B cell (primary cell): ENCODE measurements at regions not wholly inside any gene's neighbourhood (a gene's known extent, or its start where the extent isn't known, plus 50 kb on each side); places are given as distances from the start of the nearest gene placed in this dataset.

Experiments used
- ATAC-seq: fragments of 200-7000 bp; cut with Tn5 transposase; one replicate; pipeline ENCODE4 v1.10.0; 2021; ENCODE audit warnings: low read depth, mild to moderate bottlenecking, moderate number of reproducible peaks, moderate library complexity
- CTCF ChIA-PET: fragments of 350-600 bp; sonication (Branson Sonifier 250); formaldehyde crosslinking; loops from one replicate; lab custom pipeline; 2021; ENCODE audit warnings: antibody characterized with exemption, inconsistent platforms; lab: Charles Lee
- POLR2A ChIA-PET: fragments of 350-600 bp; sonication (Branson Sonifier 250); formaldehyde crosslinking; loops from one replicate; lab custom pipeline; 2021; ENCODE audit warnings: antibody characterized with exemption; lab: Charles Lee
- DNase-seq: peaks from one replicate; pipeline ENCODE4 v3.0.0; 2013
- H2AFZ ChIP-seq: 2 replicates; pipeline ENCODE4 v1.6.1; 2012; ENCODE audit warnings: mild to moderate bottlenecking, low read depth, low read length; ENCODE audit not compliant: insufficient read depth, poor library complexity, severe bottlenecking
- H3K27ac ChIP-seq, 2 donors: 1 replicate in 1 of 2; 2 replicates in 1 of 2; pipeline ENCODE4 v1.5.1; 2012 to 2013; ENCODE audit warnings: low read length in 2 of 2, mild to moderate bottlenecking in 2 of 2, moderate library complexity in 1 of 2
- H3K27me3 ChIP-seq, 4 experiments: fragments of 200-600 bp in 1 of 4; sonication (generic) in 1 of 4; replicated peaks in 1 of 4; 1 replicate in 2 of 4; 2 replicates in 2 of 4; pipeline versions ENCODE4 v1.6.1 to v1.7.0; 2013 to 2016; ENCODE audit warnings: low read length in 3 of 4, mild to moderate bottlenecking in 2 of 4, mixed read lengths in 1 of 4, moderate library complexity in 1 of 4; ENCODE audit not compliant: insufficient read depth in 4 of 4, control insufficient read depth in 3 of 4; ENCODE audit errors: control extremely low read depth in 1 of 4
- H3K36me3 ChIP-seq, 2 experiments: replicated peaks in 1 of 2; 1 replicate in 1 of 2; 2 replicates in 1 of 2; pipeline versions ENCODE4 v1.6.1 to v1.7.1; 2013; ENCODE audit warnings: low read length in 1 of 2; ENCODE audit not compliant: insufficient read depth in 2 of 2, control insufficient read depth in 1 of 2; ENCODE audit errors: control extremely low read depth in 1 of 2, extremely low read depth in 1 of 2
- H3K4me1 ChIP-seq, 2 donors: fragments of 200-600 bp in 1 of 2; sonication (generic) in 1 of 2; 1 replicate in 1 of 2; 2 replicates in 1 of 2; pipeline versions ENCODE4 v1.5.1 to v1.6.1; 2013 to 2017; ENCODE audit warnings: low read length in 2 of 2; ENCODE audit not compliant: control insufficient read depth in 2 of 2, insufficient read depth in 2 of 2
- H3K4me2 ChIP-seq: replicated peaks from 2 replicates; pipeline ENCODE3; 2012; ENCODE audit warnings: mild to moderate bottlenecking, low read depth, low read length; ENCODE audit not compliant: poor library complexity, severe bottlenecking
- H3K4me3 ChIP-seq, 5 experiments: fragments of 200-600 bp in 1 of 5; sonication (generic) in 1 of 5; 1 replicate in 3 of 5; 2 replicates in 2 of 5; pipeline versions ENCODE4 v1.5.1 to v1.7.0; 2011 to 2016; ENCODE audit warnings: low read length in 4 of 5, mild to moderate bottlenecking in 4 of 5, low read depth in 2 of 5, control low read depth in 1 of 5, moderate library complexity in 1 of 5; ENCODE audit not compliant: insufficient read depth in 1 of 5; ENCODE audit errors: control extremely low read depth in 1 of 5, extremely low read depth in 1 of 5
- H3K79me2 ChIP-seq: fragments of 200-600 bp; sonication (generic); one replicate; pipeline ENCODE4 v1.6.0; 2016; ENCODE audit warnings: low read length; ENCODE audit not compliant: control insufficient read depth, insufficient read depth
- H3K9ac ChIP-seq: fragments of 200-600 bp; sonication (generic); 2 replicates; pipeline ENCODE4 v1.6.1; 2017; ENCODE audit warnings: mild to moderate bottlenecking, low read length, moderate library complexity
- H3K9me3 ChIP-seq, 3 donors: one replicate each; pipeline versions ENCODE4 v1.6.1 to v1.7.1; 2013; ENCODE audit warnings: low read length in 2 of 3; ENCODE audit not compliant: control insufficient read depth in 2 of 3, insufficient read depth in 1 of 3; ENCODE audit errors: control extremely low read depth in 1 of 3
- H4K20me1 ChIP-seq: 2 replicates; pipeline ENCODE4 v1.6.0; 2012; ENCODE audit warnings: mild to moderate bottlenecking, low read length; ENCODE audit not compliant: insufficient read depth, control insufficient read depth, poor library complexity, severe bottlenecking
- H3K27ac Mint-ChIP-seq: one replicate; pipeline ENCODE4 v1.8.0; 2021; ENCODE audit warnings: mixed read lengths
- H3K27me3 Mint-ChIP-seq: one replicate; pipeline ENCODE4 v1.8.0; 2021; ENCODE audit warnings: mixed read lengths
- H3K4me1 Mint-ChIP-seq: one replicate; pipeline ENCODE4 v1.8.0; 2021; ENCODE audit warnings: mixed read lengths
- H3K4me3 Mint-ChIP-seq: one replicate; pipeline ENCODE4 v1.8.0; 2021; ENCODE audit warnings: mixed read lengths
- H3K9me3 Mint-ChIP-seq: one replicate; pipeline ENCODE4 v1.8.0; 2022; ENCODE audit warnings: mixed read lengths; ENCODE audit not compliant: insufficient read depth
- EZH2 ChIP-seq: IDR thresholded peaks from 2 replicates; pipeline ENCODE4 v1.6.1; 2012; ENCODE audit warnings: borderline replicate concordance, low read depth, mild to moderate bottlenecking, moderate library complexity, low read length; ENCODE audit not compliant: insufficient read depth, poor library complexity, severe bottlenecking
- WGBS: methylation state at CpG from one replicate; pipeline ENCODE4 v1.1.5; 2013; ENCODE audit warnings: missing lambda C conversion rate; ENCODE audit not compliant: insufficient coverage; 5-methylcytosine and 5-hydroxymethylcytosine counted together
- intact Hi-C: fragments of 100-400 bp; cut with micrococcal nuclease; formaldehyde crosslinking; loops from one replicate; pipeline ENCODE4 v1.10.0; 2022
- TF ChIP-seq, protein P1 (sequence below): fragments of 200-600 bp; IDR thresholded peaks from one replicate; pipeline ENCODE4 v1.8.0; 2022; ENCODE audit warnings: antibody characterized with exemption, mild to moderate bottlenecking

- Mint-ChIP-seq H3K4me1 (no peaks in the 10 kb centered on the region), H3K9me3 (peaks cover 3% of the 10 kb centered on the region), H3K27me3 (peaks cover 4% of the 10 kb centered on the region), H3K4me3 (no peak overlapping the region), H3K27ac (no peak overlapping the region)
- 100% methylated on average over 1 of the region's 2 CpGs for WGBS
- Histone ChIP-seq H2AFZ (no peak overlapping the region), H3K4me2 (no peak overlapping the region), H3K36me3 (no peaks in the 10 kb centered on the region), H4K20me1 (no peaks in the 10 kb centered on the region), H3K27ac (no peak overlapping the region), H3K9me3 (no peaks in the 10 kb centered on the region), H3K79me2 (no peaks in the 10 kb centered on the region), H3K4me3 (no peak overlapping the region), H3K9ac (no peak overlapping the region), H3K4me1 (no peaks in the 10 kb centered on the region), H3K27me3 (no peaks in the 10 kb centered on the region)
- ChIA-PET CTCF (no interaction called here), POLR2A (no interaction called here)
- ATAC-seq, result no peak
- TF ChIP-seq, protein P1, sequence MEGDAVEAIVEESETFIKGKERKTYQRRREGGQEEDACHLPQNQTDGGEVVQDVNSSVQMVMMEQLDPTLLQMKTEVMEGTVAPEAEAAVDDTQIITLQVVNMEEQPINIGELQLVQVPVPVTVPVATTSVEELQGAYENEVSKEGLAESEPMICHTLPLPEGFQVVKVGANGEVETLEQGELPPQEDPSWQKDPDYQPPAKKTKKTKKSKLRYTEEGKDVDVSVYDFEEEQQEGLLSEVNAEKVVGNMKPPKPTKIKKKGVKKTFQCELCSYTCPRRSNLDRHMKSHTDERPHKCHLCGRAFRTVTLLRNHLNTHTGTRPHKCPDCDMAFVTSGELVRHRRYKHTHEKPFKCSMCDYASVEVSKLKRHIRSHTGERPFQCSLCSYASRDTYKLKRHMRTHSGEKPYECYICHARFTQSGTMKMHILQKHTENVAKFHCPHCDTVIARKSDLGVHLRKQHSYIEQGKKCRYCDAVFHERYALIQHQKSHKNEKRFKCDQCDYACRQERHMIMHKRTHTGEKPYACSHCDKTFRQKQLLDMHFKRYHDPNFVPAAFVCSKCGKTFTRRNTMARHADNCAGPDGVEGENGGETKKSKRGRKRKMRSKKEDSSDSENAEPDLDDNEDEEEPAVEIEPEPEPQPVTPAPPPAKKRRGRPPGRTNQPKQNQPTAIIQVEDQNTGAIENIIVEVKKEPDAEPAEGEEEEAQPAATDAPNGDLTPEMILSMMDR, result no peak
- no peak for TF ChIP-seq EZH2
- no peak for DNase-seq
- intact Hi-C loops, result no loop called here
These were observed 334.6 kb upstream of the KLHL29 start for GRCh38 chr2:23050388-23050787.

DNA sequence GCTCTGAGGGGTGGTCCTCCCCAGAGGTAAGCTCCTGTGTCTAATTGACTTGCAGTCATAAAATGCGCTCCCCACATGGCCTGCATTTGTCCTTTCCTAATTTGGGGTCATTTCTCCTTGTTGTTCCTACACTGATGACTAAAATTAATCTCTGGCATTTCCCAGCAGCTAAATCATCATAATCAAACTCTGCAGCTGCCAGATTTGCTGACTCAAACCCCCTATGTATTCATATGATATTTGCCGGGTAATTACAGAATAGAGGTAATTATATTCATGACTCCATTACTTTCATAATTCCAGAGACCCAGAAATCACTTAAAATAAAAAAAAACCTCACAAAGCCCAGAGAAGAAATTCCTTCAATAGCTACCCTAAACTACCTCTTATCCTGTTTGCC, 331.4 kb upstream of the KLHL29 start:
- no peak overlapping the region for H3K27ac Mint-ChIP-seq
- TF ChIP-seq EZH2, result no peak
- TF ChIP-seq, protein P1, result no peak
- WGBS, result 67% methylated on average over 1 of the region's 2 CpGs

More for the DNA sequence above, 331.4 kb upstream of the KLHL29 start:
- H3K4me3 Mint-ChIP-seq, result no peak overlapping the region
- H3K27me3 Mint-ChIP-seq, result peaks cover 4% of the 10 kb centered on the region
- Histone ChIP-seq H4K20me1 (no peaks in the 10 kb centered on the region), H3K4me2 (no peak overlapping the region), H3K27me3 (no peaks in the 10 kb centered on the region), H2AFZ (no peak overlapping the region), H3K79me2 (no peaks in the 10 kb centered on the region), H3K9ac (no peak overlapping the region), H3K4me3 (no peak overlapping the region), H3K4me1 (no peaks in the 10 kb centered on the region), H3K36me3 (no peaks in the 10 kb centered on the region), H3K27ac (no peak overlapping the region), H3K9me3 (no peaks in the 10 kb centered on the region)
- ChIA-PET CTCF (no interaction called here), POLR2A (no interaction called here)
- peaks cover 3% of the 10 kb centered on the region for H3K9me3 Mint-ChIP-seq
- intact Hi-C loops, result no loop called here
- DNase-seq (no peak), ATAC-seq (no peak)
- H3K4me1 Mint-ChIP-seq, result no peaks in the 10 kb centered on the region
